ENCODE measurements at regions not wholly inside any gene's neighbourhood (a gene's known extent, or its start where the extent isn't known, plus 50 kb on each side); places are given as distances from the start of the nearest gene placed in this dataset.
A peak's percentile ranks its signal among the peaks of the same experiment; 100 is the strongest.
"Not testable (repeated sequence)": the region's sequence is repeated elsewhere in the genome, so short reads cannot be mapped to it uniquely, and the experiment has no call there.

- intact Hi-C loops (cut with DNase I): no loop called here
- DNase-seq: no peak
Measured at GRCh38 chr3:170804078-170804477, 65.9 kb downstream of the RPL22L1 start.

DNA sequence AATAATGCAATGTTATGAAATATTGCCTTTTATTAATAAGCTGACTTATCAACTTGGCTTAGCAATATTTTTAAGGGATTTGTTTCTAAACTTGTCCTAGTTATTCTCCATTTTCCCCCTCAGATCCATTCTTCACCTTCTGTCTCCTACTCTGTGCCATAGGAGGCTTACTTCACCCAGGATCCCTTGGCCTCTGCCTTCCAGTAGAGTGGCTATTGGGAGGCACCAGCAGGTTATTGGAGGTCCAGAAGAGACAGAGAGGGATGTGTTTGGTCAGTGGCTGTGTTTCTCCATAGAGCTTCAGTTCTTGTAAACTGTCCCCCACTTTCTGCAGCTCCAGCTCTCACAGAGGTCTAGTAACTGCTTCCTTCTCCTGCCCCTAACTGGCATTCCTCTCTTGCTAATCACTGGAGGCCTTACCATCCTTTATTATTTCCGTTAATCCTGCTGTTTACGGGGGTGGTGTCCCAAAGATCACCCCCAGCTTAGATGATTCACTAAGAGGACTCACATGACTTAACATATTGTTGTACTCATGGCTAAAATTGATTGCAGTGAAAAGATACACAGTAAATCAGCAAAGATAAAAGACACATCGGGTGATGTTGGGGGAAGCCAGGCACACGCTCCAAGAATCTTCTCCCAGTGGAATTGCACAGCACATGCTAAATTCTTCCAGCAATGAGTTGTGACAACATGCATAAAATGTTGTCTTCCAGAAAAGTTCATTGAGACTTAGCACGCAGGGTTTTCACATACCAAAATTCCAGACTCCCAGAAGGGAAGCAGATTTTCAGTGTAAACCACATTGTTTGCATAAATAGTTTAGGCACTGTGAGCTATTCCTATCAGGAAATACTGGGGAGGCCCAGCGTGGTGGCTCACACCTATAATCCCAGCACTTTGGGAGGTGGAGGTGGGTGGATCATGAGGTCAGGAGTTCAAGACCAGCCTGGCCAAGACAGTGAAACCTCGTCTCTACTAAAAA is 67.5 kb downstream of the RPL22L1 start:
- TF ChIP-seq CTCF (IDR thresholded peaks at IDR 0.05): no peak
- Histone ChIP-seq H3K27me3 (no peaks in the 10 kb centered on the region), H3K36me3 (no peaks in the 10 kb centered on the region), H3K9me3 (no peaks in the 10 kb centered on the region), H3K4me3 (no peak overlapping the region), H3K4me1 (no peaks in the 10 kb centered on the region), H3K27ac (no peak overlapping the region)
- intact Hi-C loops (cut with DNase I): no loop called here
- DNase-seq (no peak), ATAC-seq (peak; percentile 32)

More at GRCh38 chr3:170804078-170804477, 65.9 kb downstream of the RPL22L1 start:
- H3K4me3 ChIP-seq: no peak overlapping the region
- no peak for ATAC-seq
- H3K27ac ChIP-seq: no peak overlapping the region
- H3K4me1 ChIP-seq: no peaks in the 10 kb centered on the region
- no peaks in the 10 kb centered on the region for H3K9me3 ChIP-seq
- no peak for TF ChIP-seq CTCF (IDR thresholded peaks at IDR 0.05)
- H3K36me3 ChIP-seq: no peaks in the 10 kb centered on the region
- no peaks in the 10 kb centered on the region for H3K27me3 ChIP-seq

DNA sequence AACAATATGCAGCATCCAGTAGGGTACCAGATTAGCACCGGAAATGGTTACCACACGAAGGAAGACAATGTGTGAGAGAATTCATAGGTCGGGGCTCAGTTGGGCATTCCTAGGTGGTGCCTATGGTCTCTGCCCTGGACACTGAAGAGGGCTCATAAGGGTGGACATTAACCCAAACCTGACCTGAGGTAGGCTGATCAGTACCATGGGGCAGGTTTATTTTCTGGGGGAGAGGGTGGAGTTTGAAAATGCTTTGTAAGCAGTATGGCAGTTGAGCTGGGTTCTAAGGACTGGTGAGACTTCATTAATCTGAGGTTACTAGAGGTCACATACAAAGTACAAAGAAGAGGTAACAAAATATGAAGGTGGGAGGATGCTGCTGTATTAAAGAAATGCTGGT is 68.4 kb downstream of the RPL22L1 start:
- no peak for ATAC-seq
- H3K27me3 ChIP-seq: no peaks in the 10 kb centered on the region
- no peak overlapping the region for H3K4me3 ChIP-seq
- intact Hi-C loops (cut with DNase I): no loop called here
- H3K36me3 ChIP-seq: no peaks in the 10 kb centered on the region
- DNase-seq: no peak
- TF ChIP-seq CTCF (IDR thresholded peaks at IDR 0.05): no peak
- no peak overlapping the region for H3K27ac ChIP-seq
- no peaks in the 10 kb centered on the region for H3K4me1 ChIP-seq
- H3K9me3 ChIP-seq: no peaks in the 10 kb centered on the region

DNA sequence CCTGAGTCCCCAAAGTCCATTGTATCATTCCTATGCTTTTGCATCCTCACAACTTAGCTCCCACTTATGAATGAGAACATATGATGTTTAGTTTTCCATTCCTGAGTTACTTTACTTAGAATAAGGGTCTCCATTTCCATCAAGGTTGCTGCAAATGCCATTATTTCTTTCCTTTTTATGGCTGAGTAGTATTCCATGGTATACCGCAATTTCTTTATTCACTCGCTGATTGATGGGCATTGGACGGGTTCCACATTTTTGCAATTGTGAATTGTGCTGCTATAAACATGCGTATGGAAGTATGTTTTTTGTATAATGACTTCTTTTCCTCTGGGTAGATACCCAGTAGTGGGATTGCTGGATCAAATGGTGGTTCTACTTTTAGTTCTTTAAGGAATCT is 69.7 kb downstream of the RPL22L1 start:
- H3K27me3 ChIP-seq; ATAC-seq; H3K4me3 ChIP-seq; H3K27ac ChIP-seq; H3K4me1 ChIP-seq; H3K9me3 ChIP-seq; H3K36me3 ChIP-seq; intact Hi-C loops (cut with DNase I); DNase-seq: not testable (repeated sequence)

DNA sequence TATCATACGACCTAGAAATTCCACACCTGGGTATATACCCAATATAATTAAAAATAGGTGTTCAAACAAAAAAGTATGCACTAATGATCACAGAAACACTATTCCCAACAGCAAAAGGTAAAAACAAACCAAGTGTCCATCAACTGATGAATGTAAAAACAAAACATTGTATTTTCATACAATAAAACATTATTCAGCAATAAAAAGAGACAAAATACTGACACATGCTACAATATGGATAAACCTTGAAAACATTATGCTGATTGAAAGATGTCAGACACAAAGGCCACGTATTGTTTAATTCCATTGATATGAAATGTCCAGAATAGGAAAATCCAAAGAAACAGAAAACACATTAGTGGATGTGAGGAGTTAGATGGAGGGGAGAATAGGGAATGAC is 71.0 kb downstream of the RPL22L1 start:
- Histone ChIP-seq H3K36me3 (no peaks in the 10 kb centered on the region), H3K9me3 (no peaks in the 10 kb centered on the region), H3K27me3 (no peaks in the 10 kb centered on the region), H3K4me3 (no peak overlapping the region), H3K4me1 (no peaks in the 10 kb centered on the region), H3K27ac (no peak overlapping the region)
- ATAC-seq: no peak
- TF ChIP-seq CTCF (IDR thresholded peaks at IDR 0.05): no peak
- intact Hi-C loops (cut with DNase I): no loop called here
- no peak for DNase-seq

Data from left lung (tissue), 4 donors.